HFFc6 (cell line): ENCODE measurements at regions not wholly inside any gene's neighbourhood (a gene's known extent, or its start where the extent isn't known, plus 50 kb on each side); places are given as distances from the start of the nearest gene placed in this dataset.

Experiments used
- DNase-seq: peaks from one replicate; pipeline ENCODE4 v3.0.0-alpha.2; 2018
- H3K27ac Mint-ChIP-seq: 2 replicates; pipeline ENCODE4 v1.8.0; 2020; ENCODE audit warnings: mild to moderate bottlenecking, mixed read lengths
- H3K27me3 Mint-ChIP-seq: 2 replicates; pipeline ENCODE4 v1.8.0; 2021; ENCODE audit warnings: mild to moderate bottlenecking, moderate library complexity, mixed read lengths; ENCODE audit not compliant: insufficient read depth
- H3K36me3 Mint-ChIP-seq: 2 replicates; pipeline ENCODE4 v1.8.0; 2021; ENCODE audit warnings: low read depth, mixed read lengths
- H3K4me1 Mint-ChIP-seq: 2 replicates; pipeline ENCODE4 v1.8.0; 2020; ENCODE audit warnings: low read depth, mixed read lengths
- H3K4me3 Mint-ChIP-seq: 2 replicates; pipeline ENCODE4 v1.8.0; 2020; ENCODE audit warnings: mild to moderate bottlenecking, moderate library complexity, mixed read lengths
- H3K9me3 Mint-ChIP-seq: 2 replicates; pipeline ENCODE4 v1.8.0; 2020; ENCODE audit warnings: mild to moderate bottlenecking, mixed read lengths
- CTCF ChIP-seq: fragments of 200-600 bp; sonication (generic); IDR thresholded peaks from 2 replicates; pipeline ENCODE4 v1.5.0; 2021; ENCODE audit warnings: antibody characterized with exemption, mild to moderate bottlenecking

- Mint-ChIP-seq H3K9me3 (peaks cover 17% of the 10 kb centered on the region), H3K27me3 (peaks cover 1% of the 10 kb centered on the region), H3K4me3 (no peak overlapping the region), H3K27ac (no peak overlapping the region), H3K4me1 (peaks cover 28% of the 10 kb centered on the region), H3K36me3 (peaks cover 11% of the 10 kb centered on the region)
- DNase-seq = no peak
- no peak for TF ChIP-seq CTCF
These were observed 73.7 kb upstream of the FUCA2 start for GRCh38 chr6:143585241-143585640.

GRCh38 chr6:143583542-143584327 lies 72.2 kb upstream of the FUCA2 start:
- no peak for TF ChIP-seq CTCF
- H3K27me3 Mint-ChIP-seq = peaks cover 1% of the 10 kb centered on the region
- H3K9me3 Mint-ChIP-seq = peaks cover 22% of the 10 kb centered on the region
- no peak overlapping the region for H3K4me3 Mint-ChIP-seq
- no peak overlapping the region for H3K27ac Mint-ChIP-seq
- peaks cover 42% of the 10 kb centered on the region for H3K4me1 Mint-ChIP-seq
- DNase-seq = peak; percentile 32
- peaks cover 15% of the 10 kb centered on the region for H3K36me3 Mint-ChIP-seq

- Mint-ChIP-seq H3K9me3 (peaks cover 22% of the 10 kb centered on the region), H3K27ac (no peak overlapping the region), H3K27me3 (peaks cover 1% of the 10 kb centered on the region), H3K4me1 (peaks cover 49% of the 10 kb centered on the region), H3K4me3 (no peak overlapping the region), H3K36me3 (peaks cover 15% of the 10 kb centered on the region)
- peak; percentile 17 for DNase-seq
- no peak for TF ChIP-seq CTCF
These were observed 70.4 kb upstream of the FUCA2 start for GRCh38 chr6:143581835-143582480.

- DNase-seq = peak; percentile 93
- H3K4me1 Mint-ChIP-seq = peaks cover 65% of the 10 kb centered on the region
- peaks cover 15% of the 10 kb centered on the region for H3K36me3 Mint-ChIP-seq
- H3K4me3 Mint-ChIP-seq = peak overlapping the region; percentile 46
- peaks cover 22% of the 10 kb centered on the region for H3K9me3 Mint-ChIP-seq
- no peak for TF ChIP-seq CTCF
- H3K27ac Mint-ChIP-seq = peak overlapping the region; percentile 92
- no peaks in the 10 kb centered on the region; the same call in none of the 2 replicates for H3K27me3 Mint-ChIP-seq
These were observed 68.2 kb upstream of the FUCA2 start for GRCh38 chr6:143579703-143580102.

- Mint-ChIP-seq H3K27ac (no peak overlapping the region), H3K9me3 (peaks cover 22% of the 10 kb centered on the region), H3K4me3 (no peak overlapping the region), H3K36me3 (peaks cover 15% of the 10 kb centered on the region), H3K27me3 (no peaks in the 10 kb centered on the region; the same call in none of the 2 replicates), H3K4me1 (peaks cover 54% of the 10 kb centered on the region)
- no peak for DNase-seq
- no peak for TF ChIP-seq CTCF
These were observed 66.5 kb upstream of the FUCA2 start for GRCh38 chr6:143578054-143578453.
